Sciatic nerve (tissue), 2 donors: ENCODE measurements at regions not wholly inside any gene's neighbourhood (a gene's known extent, or its start where the extent isn't known, plus 50 kb on each side); places are given as distances from the start of the nearest gene placed in this dataset.

Source experiments
- ATAC-seq: fragments of 200-7000 bp; cut with Tn5 transposase; one replicate; pipeline ENCODE4 v1.9.1; 2020; ENCODE audit warnings: mild to moderate bottlenecking, moderate library complexity
- DNase-seq: peaks from one replicate; pipeline ENCODE4 v3.0.0-alpha.2; 2020; ENCODE audit warnings: low spot score
- intact Hi-C: fragments of 100-400 bp; cut with DNase I; formaldehyde crosslinking; loops from one replicate; pipeline ENCODE4 v1.14.2; 2022
- donor health status: DM: no; HTN: no; CAD: no.
- donor health status: DM: no; HTN: no; CAD: no.

DNA sequence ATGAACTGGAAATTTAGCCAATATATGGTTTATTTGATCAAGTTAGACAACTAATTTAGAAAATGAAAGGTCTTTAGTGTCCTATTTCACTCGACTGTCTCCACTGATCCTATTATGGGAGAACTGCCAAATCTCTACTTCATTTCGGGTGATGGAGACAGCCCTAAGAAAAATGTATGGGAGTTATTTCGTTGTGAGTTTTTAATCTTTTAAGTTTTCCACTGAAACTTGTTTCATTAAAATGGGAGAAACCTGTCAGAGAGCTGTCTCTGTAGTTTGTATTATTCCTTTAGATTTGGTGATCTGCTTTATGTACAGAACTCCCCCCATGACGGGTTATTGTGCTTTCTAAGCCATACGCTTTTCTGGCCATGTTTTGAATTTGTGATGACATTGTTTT is 899.7 kb downstream of the ADGRL2 start:
- no peak for ATAC-seq

DNA sequence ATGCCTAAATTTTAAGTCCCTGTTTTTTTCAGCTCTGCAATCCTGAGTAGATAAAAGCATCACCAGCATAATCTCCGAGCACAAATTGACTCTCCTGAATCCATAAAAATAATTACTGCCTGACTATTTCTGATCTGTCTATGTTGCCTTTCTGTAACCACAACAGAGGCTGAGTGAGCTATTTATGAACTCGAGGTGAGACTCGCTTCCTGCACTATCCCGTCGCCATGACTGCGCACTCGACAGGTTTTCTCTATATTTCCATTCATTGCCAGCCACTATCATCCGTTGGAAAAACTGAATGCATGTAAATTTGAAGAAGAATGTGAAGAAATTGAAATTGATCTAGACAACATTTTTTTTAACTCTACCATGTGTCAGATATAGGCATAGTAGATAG is 897.2 kb downstream of the ADGRL2 start:
- no peak for ATAC-seq
- DNase-seq = no peak
- intact Hi-C loops = no loop called here

More for the DNA sequence above, 899.7 kb downstream of the ADGRL2 start:
- intact Hi-C loops = no loop called here
- DNase-seq = no peak

DNA sequence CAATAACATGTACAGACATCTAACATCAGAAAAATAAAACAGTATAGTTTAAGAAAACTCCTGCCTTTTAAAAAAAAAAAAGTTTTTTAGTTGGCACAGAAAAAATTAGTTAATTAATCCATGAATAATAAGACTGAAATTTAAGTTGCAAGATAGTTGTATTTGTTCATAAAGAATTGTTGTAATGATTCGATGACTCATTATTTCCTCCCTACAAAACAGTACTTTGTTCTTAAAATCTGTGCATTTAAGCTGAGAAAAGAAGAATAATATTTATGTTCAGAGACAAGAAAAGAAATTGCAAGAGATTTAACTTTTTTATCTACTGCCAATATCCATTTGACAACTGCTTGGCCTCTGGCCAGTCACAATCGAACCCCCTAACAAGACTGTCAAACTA is 894.7 kb downstream of the ADGRL2 start:
- no peak for ATAC-seq
- no peak for DNase-seq
- intact Hi-C loops = no loop called here

DNA sequence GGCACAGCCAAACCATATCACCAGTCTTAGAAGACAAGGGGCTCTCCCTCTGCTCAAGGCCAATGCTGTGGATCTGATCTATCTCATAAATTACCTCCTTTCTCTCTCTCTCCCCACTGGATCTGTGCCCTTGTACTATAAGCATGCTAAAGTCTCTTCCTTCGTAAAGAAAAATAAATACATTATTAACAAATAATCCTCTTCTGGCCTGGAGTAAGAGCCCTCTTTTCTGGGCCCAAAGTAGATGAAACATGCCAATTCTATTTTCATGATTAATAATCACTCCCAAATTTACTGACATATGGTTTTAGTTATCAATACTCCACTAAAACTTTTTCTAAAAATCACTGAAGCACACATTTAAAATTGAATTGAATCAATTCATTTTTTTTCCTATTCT is 889.7 kb downstream of the ADGRL2 start:
- ATAC-seq = no peak
- intact Hi-C loops = no loop called here
- no peak for DNase-seq

DNA sequence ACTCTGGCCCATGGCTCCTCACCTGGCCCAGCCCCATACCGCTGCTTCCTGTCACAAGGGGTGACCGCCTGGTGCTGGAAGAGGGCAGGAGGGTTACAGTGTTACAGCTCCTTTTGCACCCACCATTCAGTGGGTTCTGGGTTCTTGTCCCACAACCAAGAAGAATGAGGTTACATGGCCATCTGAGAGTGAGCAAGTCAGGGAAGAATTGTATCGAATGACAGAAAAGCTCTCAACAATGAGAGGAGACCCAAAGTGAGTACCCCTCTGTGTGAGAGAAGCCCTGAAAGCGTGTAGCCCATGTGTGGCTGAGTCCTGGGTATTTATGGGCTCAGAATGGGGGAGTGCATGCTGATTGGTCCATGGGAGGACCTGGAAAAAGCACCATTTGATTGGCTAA is 888.5 kb downstream of the ADGRL2 start:
- ATAC-seq (no peak), DNase-seq (no peak)
- intact Hi-C loops = no loop called here

DNA sequence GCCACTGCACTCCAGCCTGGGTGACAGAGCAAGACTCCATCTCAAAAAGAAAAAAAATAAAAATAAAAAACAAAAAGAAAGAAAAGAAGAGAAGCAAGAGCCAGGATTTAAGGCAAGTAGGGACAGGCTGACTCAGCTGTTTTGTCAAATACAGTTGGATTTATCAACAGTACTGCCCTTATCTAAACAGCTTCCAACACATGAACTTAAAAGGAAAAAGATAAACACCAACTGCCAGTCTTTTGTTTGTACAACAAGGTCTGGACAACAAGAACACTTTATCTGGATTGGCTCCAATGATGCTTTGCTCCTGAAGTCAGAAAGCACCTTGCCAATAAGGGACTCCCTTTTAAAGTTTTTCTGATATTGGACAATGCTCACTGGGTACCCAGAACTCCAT is 886.0 kb downstream of the ADGRL2 start:
- ATAC-seq = no peak
- no peak for DNase-seq
- intact Hi-C loops = no loop called here

DNA sequence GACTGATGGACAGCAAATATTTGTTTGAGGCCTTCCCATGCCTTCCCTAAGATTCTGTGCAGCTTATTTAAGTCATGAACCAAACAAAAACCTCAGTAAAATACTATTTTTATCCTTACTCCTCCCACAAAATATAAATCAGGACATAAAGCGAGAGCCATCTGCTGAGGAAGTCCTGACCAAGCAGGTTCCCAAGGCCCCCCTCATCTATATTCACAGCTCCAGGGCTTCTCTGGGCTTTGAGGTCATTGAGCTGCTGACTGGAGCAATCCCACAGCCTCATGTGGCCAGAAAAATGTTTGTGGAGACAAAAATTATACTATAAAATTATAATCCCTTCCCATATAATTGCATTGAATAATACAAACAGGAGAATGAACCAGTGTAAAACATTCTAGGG is 846.2 kb downstream of the ADGRL2 start:
- no peak for ATAC-seq
- DNase-seq = no peak
- intact Hi-C loops = no loop called here

DNA sequence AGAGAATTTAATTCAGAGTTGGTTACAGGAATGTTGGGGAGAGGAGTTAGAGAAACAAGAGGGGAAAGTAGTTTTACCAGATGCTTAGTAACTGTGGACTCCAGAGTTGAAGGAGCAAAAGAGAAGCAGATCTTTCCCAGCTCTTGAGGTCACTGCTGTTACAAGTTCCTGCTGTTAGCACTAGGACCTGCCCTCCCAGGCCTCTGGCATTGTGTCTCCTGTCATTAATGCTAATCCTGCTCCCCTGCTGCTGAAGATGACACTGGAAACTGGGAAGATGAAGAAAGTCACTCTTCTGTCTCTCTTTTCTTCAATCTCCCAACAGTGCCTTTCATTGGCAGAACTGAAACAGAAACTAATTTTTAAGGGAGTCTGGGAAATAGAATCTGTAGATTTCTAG is 845.6 kb downstream of the ADGRL2 start:
- intact Hi-C loops = no loop called here
- no peak for ATAC-seq
- DNase-seq = no peak

DNA sequence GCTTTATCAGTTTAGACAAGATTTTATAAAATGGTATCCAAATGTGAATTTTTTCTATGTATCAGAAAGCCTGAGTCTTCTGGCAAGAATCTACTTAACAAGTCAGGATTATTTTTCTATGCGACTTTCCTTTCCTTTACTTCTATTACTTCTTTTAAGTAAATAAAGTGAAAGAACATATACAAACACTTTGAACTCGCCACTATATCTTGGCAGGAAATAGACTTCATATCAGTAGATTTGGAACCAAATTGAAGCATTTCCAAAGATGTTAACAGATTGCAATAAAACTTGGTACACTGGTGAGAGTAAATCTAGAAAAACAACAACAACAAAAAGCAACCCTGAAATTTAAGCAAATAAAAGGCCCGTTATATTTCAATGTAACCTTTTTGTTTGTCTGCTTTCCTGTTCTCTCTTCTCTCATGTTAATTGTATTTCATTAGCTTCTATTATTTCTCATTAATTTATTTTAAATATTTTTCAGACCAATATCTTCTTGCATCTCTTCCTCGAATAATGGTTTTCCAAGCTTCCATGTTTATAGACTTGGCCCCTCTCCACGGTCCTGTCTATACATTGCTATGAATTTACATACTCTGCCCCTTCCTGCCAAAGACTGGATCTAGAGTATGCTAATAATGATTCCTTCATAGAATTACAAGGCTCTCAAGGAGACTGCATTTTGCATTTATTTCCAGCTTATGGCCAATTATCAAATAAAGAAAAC is 843.6 kb downstream of the ADGRL2 start:
- no peak for DNase-seq
- intact Hi-C loops = no loop called here
- no peak for ATAC-seq

DNA sequence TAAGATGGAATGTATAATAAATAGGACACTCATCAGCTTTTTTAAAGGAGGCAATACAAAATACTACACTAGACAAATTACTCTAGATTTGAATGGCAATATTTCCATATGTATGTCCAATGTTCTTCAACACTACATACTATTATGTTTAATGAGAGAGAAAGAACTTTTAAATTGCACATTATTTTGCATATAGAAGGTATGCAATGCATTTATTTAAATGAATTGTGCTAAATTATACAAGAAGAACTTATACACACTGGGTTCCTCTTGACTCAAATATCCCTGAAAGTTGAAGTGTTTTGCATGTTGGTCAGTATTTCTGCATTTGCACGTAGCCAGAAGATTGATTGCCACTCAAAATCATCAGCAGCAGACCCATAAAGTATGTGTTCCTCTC is 839.6 kb downstream of the ADGRL2 start:
- intact Hi-C loops = no loop called here
- ATAC-seq (no peak), DNase-seq (no peak)

DNA sequence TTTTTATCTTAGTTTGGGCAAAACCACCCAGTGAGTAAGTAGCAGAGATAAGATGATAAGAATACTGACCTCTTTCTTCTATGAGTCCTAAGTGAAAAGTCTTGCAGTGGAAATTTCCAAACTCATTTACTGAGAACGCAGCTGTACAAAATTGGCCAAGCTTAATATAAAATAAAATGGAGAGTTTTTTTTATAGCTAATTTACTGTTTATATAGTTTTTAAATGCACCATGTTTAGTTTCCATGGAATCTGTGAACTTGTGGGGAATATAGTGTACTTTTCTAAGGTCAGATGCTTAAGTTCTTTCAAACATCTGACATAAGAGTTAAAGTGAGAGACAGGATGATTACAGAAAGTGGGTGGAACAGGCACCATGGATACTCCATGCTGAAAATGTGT is 833.5 kb downstream of the ADGRL2 start:
- no peak for ATAC-seq
- DNase-seq = no peak
- intact Hi-C loops = no loop called here

DNA sequence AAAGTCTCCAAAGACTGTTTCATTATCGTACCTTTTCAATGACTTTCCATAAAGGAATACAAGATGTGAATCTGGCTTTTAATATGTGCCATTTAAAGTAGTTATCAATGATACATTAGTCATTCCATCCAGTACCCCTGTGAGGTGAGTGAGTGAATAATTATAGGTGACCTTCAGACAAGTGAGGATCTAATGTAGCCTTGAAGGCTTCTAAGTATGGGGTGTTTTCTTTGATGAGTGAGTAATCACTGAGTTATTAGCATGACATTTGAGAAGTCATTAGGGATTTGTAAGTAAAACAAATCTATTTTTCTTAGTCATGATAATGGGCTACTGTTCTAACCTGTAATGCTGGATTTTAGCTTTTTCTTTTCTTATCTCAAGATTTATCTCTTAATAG is 831.4 kb downstream of the ADGRL2 start:
- DNase-seq = no peak
- intact Hi-C loops = no loop called here

DNA sequence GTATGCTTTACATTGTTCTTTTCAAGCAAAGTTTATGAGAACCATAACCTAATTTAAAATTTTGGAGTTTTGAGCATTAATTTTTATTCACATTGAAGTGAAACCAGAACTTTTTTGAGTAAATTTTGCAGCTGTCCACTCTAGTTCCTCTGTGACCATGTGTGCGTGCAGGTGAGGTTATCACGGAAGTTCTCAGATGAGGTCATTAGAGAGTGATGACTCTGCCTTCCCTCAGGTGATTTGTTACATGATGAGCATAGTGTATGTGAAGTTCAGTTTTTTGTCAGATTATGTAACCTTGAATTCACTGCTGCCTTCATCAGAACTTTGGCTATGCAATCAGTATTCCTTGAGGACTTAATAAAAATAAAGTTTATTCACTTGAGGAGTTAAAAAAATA is 828.2 kb downstream of the ADGRL2 start:
- intact Hi-C loops = no loop called here
- ATAC-seq (no peak), DNase-seq (no peak)

More for the DNA sequence above, 831.4 kb downstream of the ADGRL2 start:
- no peak for ATAC-seq

DNA sequence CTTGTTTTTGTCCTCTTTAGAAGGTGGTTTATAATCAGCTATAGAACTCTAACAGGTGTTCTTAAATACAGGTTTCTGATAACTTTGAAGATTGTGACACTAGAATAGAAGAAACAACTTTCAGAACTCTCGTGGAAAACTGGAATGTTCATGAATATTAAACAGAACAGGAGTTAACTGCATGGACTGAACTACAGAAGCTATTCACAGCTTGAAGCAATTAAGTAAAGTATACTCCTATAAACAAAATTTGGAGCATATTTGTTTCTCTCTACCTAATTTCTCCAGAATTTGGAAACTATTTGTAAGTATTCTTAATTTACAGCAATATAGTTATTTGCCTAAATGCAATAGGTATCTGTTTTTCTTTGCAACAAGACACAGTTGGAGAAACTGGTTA is 824.8 kb downstream of the ADGRL2 start:
- no peak for ATAC-seq
- no peak for DNase-seq
- intact Hi-C loops = no loop called here

DNA sequence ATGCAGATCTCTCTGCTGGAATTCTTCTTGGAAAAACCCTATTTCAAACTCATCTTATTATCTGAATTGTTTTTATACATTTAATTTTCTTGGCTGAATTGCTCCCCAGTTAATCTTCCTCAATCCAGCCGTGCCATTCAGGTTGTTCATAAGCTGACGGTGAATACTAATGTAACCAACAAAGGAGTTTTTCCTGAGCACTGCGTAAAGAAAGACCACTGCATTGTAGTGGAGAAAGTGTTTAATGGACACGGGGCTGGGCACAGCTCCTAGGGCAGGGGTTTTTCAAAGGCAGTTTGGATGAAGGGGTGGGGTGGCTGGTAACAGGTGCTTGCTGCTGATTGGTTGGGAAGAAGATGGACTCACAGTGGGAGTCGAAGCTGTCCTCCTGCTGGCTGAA is 820.3 kb downstream of the ADGRL2 start:
- ATAC-seq (no peak), DNase-seq (no peak)
- intact Hi-C loops = no loop called here

DNA sequence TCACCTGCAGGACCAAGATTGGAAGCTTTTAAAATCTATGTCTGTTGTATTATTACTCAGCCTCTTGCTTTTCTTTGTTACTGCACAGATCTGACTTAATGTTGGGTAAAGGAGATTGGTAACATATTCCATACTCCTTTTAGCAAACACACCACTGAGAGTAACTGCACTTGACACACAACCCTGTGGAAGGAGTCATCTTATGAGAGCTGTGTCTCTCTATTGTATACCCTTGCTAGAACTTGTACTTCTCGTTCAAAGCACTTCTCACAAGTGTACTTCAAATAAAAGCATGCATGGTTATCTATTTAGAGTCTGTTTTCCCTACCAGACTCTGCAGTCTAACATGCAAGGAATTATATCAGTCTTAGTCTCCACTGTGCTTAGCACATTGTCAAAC is 813.4 kb downstream of the ADGRL2 start:
- ATAC-seq (no peak), DNase-seq (no peak)
- intact Hi-C loops = no loop called here

DNA sequence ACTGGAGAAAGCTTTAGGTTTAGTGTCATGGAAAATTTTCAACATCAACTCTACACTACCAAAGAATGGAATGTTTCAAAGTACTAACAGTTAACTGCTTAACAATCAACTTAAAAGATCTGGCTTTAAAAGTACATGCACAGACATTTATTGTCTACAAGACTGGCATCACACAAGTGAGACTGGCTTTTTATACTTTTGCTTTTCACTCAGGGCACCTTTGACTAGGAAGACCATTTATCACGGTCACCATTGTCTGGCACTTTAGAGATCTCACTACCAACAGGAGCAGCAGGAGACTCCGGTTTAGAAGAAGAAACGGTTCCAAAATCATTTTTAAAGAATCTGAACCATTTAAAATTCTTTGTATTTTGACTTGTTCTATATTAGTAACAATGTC is 812.3 kb downstream of the ADGRL2 start:
- intact Hi-C loops = no loop called here
- ATAC-seq (no peak), DNase-seq (no peak)

DNA sequence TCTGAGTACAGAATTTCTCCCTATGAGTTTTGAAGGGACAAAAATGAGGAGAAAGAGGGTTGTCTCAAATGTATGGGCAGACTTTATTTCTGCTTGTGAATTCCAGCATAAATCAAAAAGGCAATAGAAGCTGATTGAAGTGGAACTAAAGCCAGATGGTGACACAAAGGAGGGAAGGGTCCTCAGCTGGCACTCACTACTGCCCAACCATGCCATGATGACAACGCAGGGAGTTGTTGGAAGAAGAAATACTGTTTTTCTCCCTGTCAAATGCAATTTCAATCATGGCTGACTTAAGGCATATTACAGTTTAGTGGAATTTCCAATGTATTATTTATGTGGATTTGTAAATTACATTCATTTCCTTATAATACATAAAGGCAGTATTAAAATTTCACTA is 805.8 kb downstream of the ADGRL2 start:
- DNase-seq (no peak), ATAC-seq (no peak)
- intact Hi-C loops = no loop called here

DNA sequence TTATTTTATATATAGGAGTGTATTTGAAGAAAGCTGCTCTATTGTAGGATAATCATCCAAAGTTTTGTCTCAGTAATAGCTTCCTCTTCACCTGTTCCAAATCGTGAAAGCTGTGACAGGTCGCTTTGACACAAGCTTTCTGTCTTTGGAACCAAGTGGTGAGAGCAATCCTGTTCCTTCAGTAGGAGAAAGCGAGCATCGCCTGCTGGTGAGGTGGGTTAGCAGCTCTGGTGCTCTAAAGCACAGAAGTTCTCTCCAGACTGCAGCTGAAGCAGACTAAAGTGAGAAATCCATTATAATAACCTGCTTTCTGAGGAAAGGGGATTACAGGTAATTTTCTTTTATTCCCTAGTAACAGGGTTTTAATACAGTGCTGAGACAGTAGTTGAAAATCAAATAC is 803.8 kb downstream of the ADGRL2 start:
- ATAC-seq (no peak), DNase-seq (no peak)
- intact Hi-C loops = no loop called here

DNA sequence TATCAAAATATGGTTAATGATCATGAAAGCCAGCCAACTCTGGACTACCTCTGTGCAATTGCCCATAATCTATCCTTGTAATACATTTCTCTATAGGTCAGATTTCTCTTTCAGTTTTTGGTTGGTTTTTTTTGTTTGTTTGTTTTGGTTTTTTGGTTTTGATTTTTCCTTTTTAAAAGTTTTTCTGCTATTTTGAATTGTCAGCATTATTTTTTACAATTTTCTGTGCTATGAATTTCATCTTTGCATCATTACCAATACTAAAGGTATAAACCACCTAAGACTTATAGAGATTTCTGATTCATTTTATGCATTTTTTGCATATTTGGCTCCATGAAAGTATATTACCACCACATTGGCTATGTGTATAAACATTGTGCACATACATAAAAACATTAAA is 799.6 kb downstream of the ADGRL2 start:
- intact Hi-C loops = no loop called here
- ATAC-seq = no peak
- DNase-seq = no peak

DNA sequence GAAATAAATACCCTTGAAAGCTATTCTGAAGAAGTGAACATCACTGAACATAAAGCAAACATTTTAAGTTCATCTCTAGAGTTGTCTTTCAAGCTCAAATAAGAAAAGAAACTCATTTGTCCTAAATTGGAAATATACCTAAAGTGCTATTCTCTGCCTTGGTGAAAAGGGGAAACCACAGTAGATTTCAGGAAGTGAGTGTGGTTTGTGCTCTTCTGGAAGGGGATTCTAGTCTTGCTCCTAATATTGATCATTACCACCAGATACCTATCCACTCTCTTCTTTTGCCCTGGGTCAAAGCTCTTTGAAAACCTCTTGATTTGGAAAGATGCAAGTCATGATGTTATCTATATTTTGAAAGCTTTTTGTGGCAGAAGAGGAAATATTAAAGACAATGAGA is 798.1 kb downstream of the ADGRL2 start:
- intact Hi-C loops = no loop called here

DNA sequence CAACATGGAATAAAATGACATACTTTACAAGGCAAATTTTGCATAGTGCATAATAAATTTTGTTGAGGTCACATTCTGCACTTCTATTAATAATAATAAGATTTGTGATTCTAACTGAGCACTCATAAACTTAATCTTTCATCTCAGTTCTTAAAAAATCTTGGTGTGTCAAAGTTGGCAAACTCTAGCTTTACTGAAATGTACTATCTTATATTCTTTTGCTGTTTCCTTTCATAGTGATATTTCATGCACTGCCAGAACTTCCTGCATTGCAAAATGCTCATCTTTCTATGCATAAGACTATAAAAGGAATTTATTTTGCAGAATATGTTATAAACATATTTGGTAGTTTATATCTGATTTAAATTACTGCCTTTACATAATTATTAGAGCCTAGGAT is 797.6 kb downstream of the ADGRL2 start:
- intact Hi-C loops = no loop called here
- ATAC-seq (no peak), DNase-seq (no peak)

More for the DNA sequence above, 798.1 kb downstream of the ADGRL2 start:
- DNase-seq (no peak), ATAC-seq (no peak)
